NT2/D1 (cell line): ENCODE measurements at regions not wholly inside any gene's neighbourhood (a gene's known extent, or its start where the extent isn't known, plus 50 kb on each side); places are given as distances from the start of the nearest gene placed in this dataset.

Experiments
- SUZ12 ChIP-seq: IDR thresholded peaks from 2 replicates; pipeline ENCODE4 v1.6.1; 2011; ENCODE audit not compliant: insufficient read length, insufficient read depth; ENCODE audit errors: extremely low read depth
- YY1 ChIP-seq: IDR thresholded peaks from 2 replicates; pipeline ENCODE4 v1.6.1; 2011; ENCODE audit not compliant: insufficient read length, insufficient read depth
- ZNF274 ChIP-seq: IDR thresholded peaks from 2 replicates; pipeline ENCODE4 v1.6.1; 2011; ENCODE audit warnings: mild to moderate bottlenecking, low read depth, low read length

DNA sequence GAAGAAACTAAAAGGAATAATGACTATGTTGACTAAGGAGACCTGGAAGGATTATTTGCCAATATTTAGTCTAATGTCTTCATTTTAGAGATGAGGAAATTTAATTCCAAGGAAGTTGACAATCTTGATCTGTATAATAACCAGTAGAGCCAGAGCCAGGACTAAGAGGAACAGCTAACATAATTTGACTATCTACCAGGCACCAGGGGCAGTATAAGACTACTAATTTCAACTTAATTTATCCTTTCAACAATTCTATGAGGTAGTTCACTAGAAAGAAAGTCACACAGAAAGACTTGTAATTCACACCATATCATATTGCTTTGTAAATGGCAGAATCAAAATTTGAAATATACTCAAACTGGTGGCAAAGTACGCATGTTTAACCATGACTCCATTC lies 273.0 kb upstream of the STXBP5 start:
- TF ChIP-seq YY1 (no peak), ZNF274 (no peak), SUZ12 (no peak)
